ENCODE measurements at regions not wholly inside any gene's neighbourhood (a gene's known extent, or its start where the extent isn't known, plus 50 kb on each side); places are given as distances from the start of the nearest gene placed in this dataset.

- TF ChIP-seq, protein P1, sequence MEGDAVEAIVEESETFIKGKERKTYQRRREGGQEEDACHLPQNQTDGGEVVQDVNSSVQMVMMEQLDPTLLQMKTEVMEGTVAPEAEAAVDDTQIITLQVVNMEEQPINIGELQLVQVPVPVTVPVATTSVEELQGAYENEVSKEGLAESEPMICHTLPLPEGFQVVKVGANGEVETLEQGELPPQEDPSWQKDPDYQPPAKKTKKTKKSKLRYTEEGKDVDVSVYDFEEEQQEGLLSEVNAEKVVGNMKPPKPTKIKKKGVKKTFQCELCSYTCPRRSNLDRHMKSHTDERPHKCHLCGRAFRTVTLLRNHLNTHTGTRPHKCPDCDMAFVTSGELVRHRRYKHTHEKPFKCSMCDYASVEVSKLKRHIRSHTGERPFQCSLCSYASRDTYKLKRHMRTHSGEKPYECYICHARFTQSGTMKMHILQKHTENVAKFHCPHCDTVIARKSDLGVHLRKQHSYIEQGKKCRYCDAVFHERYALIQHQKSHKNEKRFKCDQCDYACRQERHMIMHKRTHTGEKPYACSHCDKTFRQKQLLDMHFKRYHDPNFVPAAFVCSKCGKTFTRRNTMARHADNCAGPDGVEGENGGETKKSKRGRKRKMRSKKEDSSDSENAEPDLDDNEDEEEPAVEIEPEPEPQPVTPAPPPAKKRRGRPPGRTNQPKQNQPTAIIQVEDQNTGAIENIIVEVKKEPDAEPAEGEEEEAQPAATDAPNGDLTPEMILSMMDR (IDR thresholded peaks at IDR 0.05; ENCODE audit: control insufficient read depth, insufficient read depth, low read depth, low read length, missing control alignments), result no peak
- no peak overlapping the region for H3K4me3 ChIP-seq (ENCODE audit: control insufficient read depth, low read depth, low read length)
- DNase-seq (ENCODE audit: low read depth), result no peak
Measured at GRCh38 chrX:129144172-129145038, 378.9 kb downstream of the SMARCA1 start.

DNA sequence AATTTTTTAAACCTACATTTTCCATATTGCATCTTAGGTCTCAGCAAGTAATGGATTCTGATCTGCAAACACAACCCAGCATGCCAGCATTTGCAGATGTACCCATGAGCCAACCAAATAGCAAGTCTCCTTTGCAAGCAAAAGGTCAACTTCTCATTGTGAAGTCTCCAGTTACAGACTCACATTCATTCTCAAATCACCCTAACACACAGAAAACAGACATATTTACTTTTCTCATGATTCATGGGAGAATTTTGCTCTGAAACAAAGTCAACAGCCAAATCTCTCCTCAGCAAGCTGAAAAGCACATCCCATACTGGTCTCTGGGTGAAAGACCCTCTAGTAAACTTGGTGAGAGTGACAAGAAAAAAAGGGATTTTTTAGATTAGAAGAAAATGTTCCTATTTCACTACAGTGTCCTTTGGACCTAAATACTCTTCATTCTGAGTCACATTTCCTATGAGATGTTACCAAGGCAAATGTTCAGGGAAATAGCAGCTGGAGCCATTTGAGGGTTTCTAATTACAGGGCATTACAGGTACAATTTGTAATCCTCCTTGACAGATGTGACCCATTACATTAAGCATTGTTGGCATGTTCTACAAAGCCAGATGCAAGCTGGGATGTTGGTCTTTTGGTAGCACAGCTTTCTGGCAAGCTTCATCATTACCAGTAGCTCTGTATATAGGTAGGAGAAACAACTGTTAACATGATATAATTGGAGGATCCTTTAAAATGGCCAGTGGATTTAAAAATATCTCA, 383.3 kb downstream of the SMARCA1 start:
- DNase-seq (ENCODE audit: low read depth), result no peak
- TF ChIP-seq, protein P1 (IDR thresholded peaks at IDR 0.05; ENCODE audit: control insufficient read depth, insufficient read depth, low read depth, low read length, missing control alignments), result no peak
- no peak overlapping the region for H3K4me3 ChIP-seq (ENCODE audit: control insufficient read depth, low read depth, low read length)

- no peak for DNase-seq (ENCODE audit: low read depth)
- H3K4me3 ChIP-seq (ENCODE audit: control insufficient read depth, low read depth, low read length), result no peak overlapping the region
Measured at GRCh38 chrX:129125122-129125914, 398.0 kb downstream of the SMARCA1 start.

DNA sequence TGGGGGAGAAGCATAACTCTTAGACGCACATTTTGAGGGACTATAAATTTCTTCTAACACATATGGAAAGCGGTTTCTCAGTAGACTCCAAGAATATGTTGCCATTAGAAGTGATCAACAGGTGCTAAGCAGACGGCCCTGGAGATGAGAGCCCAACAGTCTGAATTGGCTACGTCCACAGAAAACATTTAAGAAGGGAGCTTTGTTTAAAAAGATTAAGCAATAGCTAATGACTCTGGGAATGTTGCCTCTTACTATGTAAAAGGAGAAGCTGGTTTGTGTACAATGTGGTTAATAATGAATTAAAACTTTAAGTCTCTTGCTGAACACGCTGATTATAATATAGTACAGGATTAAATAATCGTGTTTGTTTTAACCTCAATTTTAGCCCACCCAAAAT, 399.5 kb downstream of the SMARCA1 start:
- no peak overlapping the region for H3K4me3 ChIP-seq (ENCODE audit: control insufficient read depth, low read depth, low read length)
- no peak for DNase-seq (ENCODE audit: low read depth)
- TF ChIP-seq, protein P1 (IDR thresholded peaks at IDR 0.05; ENCODE audit: control insufficient read depth, insufficient read depth, low read depth, low read length, missing control alignments), result no peak

More at GRCh38 chrX:129125122-129125914, 398.0 kb downstream of the SMARCA1 start:
- TF ChIP-seq, protein P1 (IDR thresholded peaks at IDR 0.05; ENCODE audit: control insufficient read depth, insufficient read depth, low read depth, low read length, missing control alignments), result no peak

- no peak overlapping the region for H3K4me3 ChIP-seq (ENCODE audit: control insufficient read depth, low read depth, low read length)
- DNase-seq (ENCODE audit: low read depth), result no peak
- TF ChIP-seq, protein P1 (IDR thresholded peaks at IDR 0.05; ENCODE audit: control insufficient read depth, insufficient read depth, low read depth, low read length, missing control alignments), result no peak
Measured at GRCh38 chrX:129116676-129117470, 406.4 kb downstream of the SMARCA1 start.

Measured in AG09309 (cell line).